GM12892 (cell line): ENCODE measurements at regions not wholly inside any gene's neighbourhood (a gene's known extent, or its start where the extent isn't known, plus 50 kb on each side); places are given as distances from the start of the nearest gene placed in this dataset.
"Not testable (repeated sequence)": the region's sequence is repeated elsewhere in the genome, so short reads cannot be mapped to it uniquely, and the experiment has no call there.

Experiments used
- DNase-seq: peaks from one replicate; pipeline ENCODE4 v3.0.0; 2011; ENCODE audit not compliant: insufficient read length
- FAIRE-seq: peaks from 2 replicates; lab custom pipeline; 2011; peaks lifted over from hg19 to GRCh38; lab: Jason Lieb, UNC
- POLR2A ChIP-seq: IDR thresholded peaks from 2 replicates; pipeline ENCODE4 v1.6.1; 2011; ENCODE audit warnings: low read depth, low read length, control low read depth
- POLR2AphosphoS5 ChIP-seq: IDR thresholded peaks from 2 replicates; pipeline ENCODE4 v1.6.1; 2011; ENCODE audit warnings: low read depth, low read length, control low read depth
- TAF1 ChIP-seq: IDR thresholded peaks from 2 replicates; pipeline ENCODE4 v1.6.1; 2011; ENCODE audit warnings: low read depth, mild to moderate bottlenecking, control low read depth, low read length, borderline replicate concordance

GRCh38 chr2:172249334-172249733 is 146.6 kb upstream of the DLX2 start:
- no peak for FAIRE-seq
- TF ChIP-seq POLR2A (no peak), POLR2AphosphoS5 (no peak), TAF1 (no peak)

DNA sequence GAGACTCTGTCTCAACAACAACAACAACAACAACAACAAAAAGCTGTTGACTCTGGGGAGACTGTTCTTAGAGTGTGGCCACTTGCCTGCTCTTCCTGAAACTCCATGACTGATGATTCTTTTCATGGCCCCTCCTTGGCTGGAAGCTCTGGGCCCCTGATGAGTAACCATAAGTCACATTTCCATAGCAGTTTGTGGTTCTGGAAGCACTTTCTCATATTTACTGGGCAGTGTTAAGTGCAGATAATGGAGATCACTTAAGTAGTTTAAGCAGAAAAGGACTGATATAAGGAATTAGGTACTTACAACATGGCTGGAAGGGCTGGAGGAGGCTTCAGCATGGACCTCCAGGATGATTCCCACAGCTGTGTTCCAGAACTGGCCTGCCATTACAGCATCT is 147.3 kb upstream of the DLX2 start:
- TF ChIP-seq POLR2A (no peak), POLR2AphosphoS5 (no peak), TAF1 (no peak)
- no peak for FAIRE-seq
- DNase-seq = no peak

More at GRCh38 chr2:172249334-172249733, 146.6 kb upstream of the DLX2 start:
- no peak for DNase-seq

DNA sequence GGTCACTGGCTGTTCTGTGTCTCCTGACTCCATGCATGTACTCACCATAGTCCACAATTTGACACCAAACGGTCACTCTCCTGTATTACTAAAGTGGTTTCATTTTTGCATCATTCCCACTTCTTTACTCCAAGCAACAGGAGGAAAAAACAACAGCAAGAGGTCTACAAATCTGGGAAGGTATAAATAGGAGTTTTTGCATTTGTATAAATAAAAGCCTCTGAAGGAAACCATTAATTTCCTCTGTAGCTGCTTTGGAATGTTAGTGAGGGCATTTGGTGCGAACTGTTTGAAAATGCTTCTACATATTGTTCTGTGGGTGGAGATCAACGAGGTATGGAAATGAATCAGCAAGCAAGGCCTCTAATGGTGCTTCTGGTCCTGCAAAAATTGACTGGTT is 148.5 kb upstream of the DLX2 start:
- DNase-seq = no peak
- no peak for FAIRE-seq
- no peak for TF ChIP-seq TAF1
- TF ChIP-seq POLR2AphosphoS5 = no peak
- TF ChIP-seq POLR2A = no peak

GRCh38 chr2:172252154-172252553 is 149.5 kb upstream of the DLX2 start:
- DNase-seq (no peak), FAIRE-seq (no peak)
- TF ChIP-seq POLR2AphosphoS5 (no peak), POLR2A (no peak), TAF1 (no peak)

DNA sequence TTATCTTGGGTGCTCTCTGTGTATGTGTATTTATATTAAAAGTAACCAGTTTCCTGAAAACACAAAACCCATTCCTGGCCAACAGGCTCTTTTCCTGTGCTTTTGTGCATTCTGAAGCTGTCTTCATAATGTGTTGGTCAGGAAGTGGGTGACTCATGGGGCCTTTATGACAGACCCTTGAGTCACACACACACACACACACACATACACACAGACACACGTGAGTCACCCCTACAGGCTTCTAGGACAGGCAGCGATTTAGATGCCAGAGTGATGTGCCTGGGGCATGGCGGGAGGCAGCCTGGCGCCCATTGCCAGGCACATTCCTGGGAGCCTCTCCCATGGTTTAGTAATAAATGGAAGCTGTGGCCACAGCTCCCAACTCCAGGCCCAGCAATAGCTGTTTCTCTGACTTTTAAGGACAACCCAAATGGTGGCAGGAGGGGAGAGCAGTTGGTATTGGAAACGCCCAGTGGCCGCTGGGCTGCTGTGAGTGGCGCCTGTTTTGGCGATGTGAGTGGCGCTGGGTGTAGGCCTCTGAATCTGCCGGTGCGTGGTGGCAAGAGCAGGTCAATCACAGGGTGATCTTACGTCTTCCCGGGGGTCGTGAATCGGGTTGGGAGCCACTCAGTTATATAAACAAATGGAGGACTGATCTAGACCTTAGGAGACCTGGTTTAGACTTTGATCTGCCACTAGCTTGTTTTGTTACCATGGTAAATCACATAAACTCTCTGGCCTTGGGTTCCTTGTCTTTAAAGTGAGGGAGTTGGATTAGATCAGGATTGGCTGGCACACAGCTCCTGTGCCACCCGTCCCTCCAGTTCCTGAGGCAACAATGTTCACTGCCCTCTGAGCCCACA is 150.7 kb upstream of the DLX2 start:
- no peak for FAIRE-seq
- no peak for DNase-seq
- TF ChIP-seq TAF1 (no peak), POLR2A (no peak), POLR2AphosphoS5 (no peak)

GRCh38 chr2:172256886-172257285 is 154.2 kb upstream of the DLX2 start:
- FAIRE-seq = no peak
- no peak for DNase-seq
- TF ChIP-seq POLR2AphosphoS5 = no peak
- no peak for TF ChIP-seq POLR2A
- TF ChIP-seq TAF1 = no peak

GRCh38 chr2:172259827-172260226 is 157.1 kb upstream of the DLX2 start:
- TF ChIP-seq POLR2A (no peak), POLR2AphosphoS5 (no peak), TAF1 (no peak)
- FAIRE-seq (no peak), DNase-seq (no peak)

GRCh38 chr2:172260336-172260735 is 157.6 kb upstream of the DLX2 start:
- FAIRE-seq (no peak), DNase-seq (no peak)
- TF ChIP-seq POLR2A (no peak), POLR2AphosphoS5 (no peak), TAF1 (no peak)

- DNase-seq = no peak
- no peak for FAIRE-seq
- TF ChIP-seq TAF1 = no peak
- no peak for TF ChIP-seq POLR2A
- TF ChIP-seq POLR2AphosphoS5 = no peak
Observed at GRCh38 chr2:172261292-172261691, 158.6 kb upstream of the DLX2 start.

- no peak for TF ChIP-seq POLR2AphosphoS5
- TF ChIP-seq TAF1 = no peak
- no peak for TF ChIP-seq POLR2A
- DNase-seq = no peak
- FAIRE-seq = no peak
Observed at GRCh38 chr2:172262486-172262885, 159.8 kb upstream of the DLX2 start.

- DNase-seq, FAIRE-seq: not testable (repeated sequence)
Observed at GRCh38 chr2:172264820-172265219, 162.1 kb upstream of the DLX2 start.

DNA sequence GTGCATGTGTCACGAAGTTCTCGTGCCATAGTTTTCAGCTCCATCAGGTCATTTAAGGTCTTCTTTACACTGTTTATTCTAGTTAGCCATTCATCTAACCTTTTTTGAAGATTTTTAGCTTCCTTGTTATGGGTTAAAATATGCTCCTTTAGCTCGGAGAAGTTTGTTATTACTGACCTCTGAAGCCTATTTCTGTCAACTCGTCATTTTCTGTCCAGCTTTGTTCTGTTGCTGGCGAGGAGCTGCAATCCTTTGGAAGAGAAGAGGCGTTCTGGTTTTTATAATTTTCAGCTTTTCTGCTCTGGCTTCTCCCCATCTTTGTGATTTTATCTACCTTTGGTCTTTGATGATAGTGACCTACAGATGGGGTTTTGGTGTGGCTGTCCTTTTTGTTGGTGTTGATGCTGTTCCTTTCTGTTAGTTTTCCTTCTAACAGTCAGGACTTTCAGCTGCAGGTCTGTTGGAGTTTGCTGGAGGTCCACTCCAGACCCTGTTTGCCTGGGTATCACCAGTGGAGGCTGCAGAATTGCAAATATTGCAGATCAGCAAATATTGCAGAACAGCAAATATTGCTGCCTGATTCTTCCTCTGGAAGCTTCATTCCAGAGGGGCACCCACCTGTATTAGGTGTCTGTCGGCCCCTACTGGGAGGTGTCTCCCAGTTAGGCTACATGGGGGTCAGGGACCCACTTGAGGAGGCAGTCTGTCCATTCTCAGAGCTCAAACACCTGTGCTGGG is 157.7 kb upstream of the ITGA6 start:
- FAIRE-seq, DNase-seq: not testable (repeated sequence)
